Osteocyte (in vitro differentiated cells): ENCODE measurements at regions not wholly inside any gene's neighbourhood (a gene's known extent, or its start where the extent isn't known, plus 50 kb on each side); places are given as distances from the start of the nearest gene placed in this dataset.
"Not testable (repeated sequence)": the region's sequence is repeated elsewhere in the genome, so short reads cannot be mapped to it uniquely, and the experiment has no call there.

ENCODE experiments used
- DNase-seq: peaks from one replicate; pipeline ENCODE4 v3.0.0; 2021; ENCODE audit warnings: mixed read lengths; ENCODE audit not compliant: unreplicated experiment; ENCODE audit errors: extremely low spot score
- H3K27ac Mint-ChIP-seq: one replicate; pipeline ENCODE4 v1.8.0; 2021; ENCODE audit warnings: mild to moderate bottlenecking, mixed read lengths; ENCODE audit not compliant: unreplicated experiment
- H3K27me3 Mint-ChIP-seq: one replicate; pipeline ENCODE4 v1.8.0; 2021; ENCODE audit warnings: mixed read lengths; ENCODE audit not compliant: unreplicated experiment
- H3K36me3 Mint-ChIP-seq: one replicate; pipeline ENCODE4 v1.8.0; 2021; ENCODE audit warnings: mixed read lengths; ENCODE audit not compliant: unreplicated experiment
- H3K4me1 Mint-ChIP-seq: one replicate; pipeline ENCODE4 v1.8.0; 2021; ENCODE audit warnings: mixed read lengths; ENCODE audit not compliant: unreplicated experiment
- H3K4me3 Mint-ChIP-seq: one replicate; pipeline ENCODE4 v1.8.0; 2021; ENCODE audit warnings: mild to moderate bottlenecking, moderate library complexity, mixed read lengths; ENCODE audit not compliant: unreplicated experiment
- H3K9me3 Mint-ChIP-seq: one replicate; pipeline ENCODE4 v1.8.0; 2021; ENCODE audit warnings: mixed read lengths; ENCODE audit not compliant: unreplicated experiment
- CTCF ChIP-seq: fragments of 200-600 bp; sonication (generic); IDR thresholded peaks from 2 replicates; pipeline ENCODE4 v1.5.0; 2021; ENCODE audit warnings: antibody characterized with exemption, mild to moderate bottlenecking, moderate library complexity

GRCh38 chr18:73520229-73520628 is 627.4 kb downstream of the FBXO15 start:
- Mint-ChIP-seq H3K27me3 (peaks cover 2% of the 10 kb centered on the region), H3K27ac (no peak overlapping the region), H3K36me3 (no peaks in the 10 kb centered on the region), H3K4me3 (no peak overlapping the region), H3K9me3 (no peaks in the 10 kb centered on the region), H3K4me1 (no peaks in the 10 kb centered on the region)
- peak; percentile 40 for TF ChIP-seq CTCF
- DNase-seq, result no peak

- H3K36me3 Mint-ChIP-seq, H3K9me3 Mint-ChIP-seq, H3K4me3 Mint-ChIP-seq, H3K27me3 Mint-ChIP-seq, DNase-seq, H3K27ac Mint-ChIP-seq, H3K4me1 Mint-ChIP-seq: not testable (repeated sequence)
These were observed 631.6 kb downstream of the FBXO15 start for GRCh38 chr18:73516056-73516455.

- Mint-ChIP-seq H3K27me3 (no peaks in the 10 kb centered on the region), H3K27ac (no peak overlapping the region), H3K4me1 (peaks cover 19% of the 10 kb centered on the region), H3K9me3 (peaks cover 6% of the 10 kb centered on the region), H3K4me3 (no peak overlapping the region), H3K36me3 (no peaks in the 10 kb centered on the region)
- no peak for TF ChIP-seq CTCF
- no peak for DNase-seq
These were observed 633.2 kb downstream of the FBXO15 start for GRCh38 chr18:73514449-73514848.

- Mint-ChIP-seq H3K4me3 (no peak overlapping the region), H3K36me3 (no peaks in the 10 kb centered on the region), H3K27me3 (no peaks in the 10 kb centered on the region), H3K27ac (no peak overlapping the region), H3K4me1 (peaks cover 36% of the 10 kb centered on the region), H3K9me3 (peaks cover 6% of the 10 kb centered on the region)
- DNase-seq, result no peak
- no peak for TF ChIP-seq CTCF
These were observed 635.7 kb downstream of the FBXO15 start for GRCh38 chr18:73511771-73512503.

GRCh38 chr18:73509460-73509859 is 638.2 kb downstream of the FBXO15 start:
- Mint-ChIP-seq H3K4me3 (no peak overlapping the region), H3K27me3 (no peaks in the 10 kb centered on the region), H3K36me3 (no peaks in the 10 kb centered on the region), H3K27ac (peak overlapping the region; percentile 68), H3K4me1 (peaks cover 40% of the 10 kb centered on the region), H3K9me3 (peaks cover 6% of the 10 kb centered on the region)
- DNase-seq, result no peak
- TF ChIP-seq CTCF, result no peak
